Colonic mucosa (tissue), 4 donors: ENCODE measurements at regions not wholly inside any gene's neighbourhood (a gene's known extent, or its start where the extent isn't known, plus 50 kb on each side); places are given as distances from the start of the nearest gene placed in this dataset.

Experiments
- DNase-seq: peaks from one replicate; pipeline ENCODE4 v3.0.0-alpha.2; 2020
- H3K27ac ChIP-seq: fragments of 200-600 bp; one replicate; pipeline ENCODE4 v1.8.0; 2021
- H3K27me3 ChIP-seq: fragments of 200-600 bp; one replicate; pipeline ENCODE4 v1.8.0; 2021
- H3K36me3 ChIP-seq: fragments of 200-600 bp; one replicate; pipeline ENCODE4 v1.8.0; 2021
- H3K4me1 ChIP-seq: fragments of 200-600 bp; one replicate; pipeline ENCODE4 v1.8.0; 2021; ENCODE audit warnings: mild to moderate bottlenecking
- H3K4me3 ChIP-seq: fragments of 200-600 bp; one replicate; pipeline ENCODE4 v1.8.0; 2021
- H3K9ac ChIP-seq, 2 donors: one replicate each; pipeline ENCODE4 v1.7.0; 2013; ENCODE audit warnings: control low read depth in 2 of 2, low read depth in 2 of 2, low read length in 2 of 2
- H3K9me3 ChIP-seq: fragments of 200-600 bp; one replicate; pipeline ENCODE4 v1.8.0; 2021
- intact Hi-C: fragments of 100-400 bp; cut with DNase I; formaldehyde crosslinking; loops from one replicate; pipeline ENCODE4 v1.14.1; 2022
- TF ChIP-seq, protein P1 (sequence below): fragments of 200-600 bp; IDR thresholded peaks from one replicate; pipeline ENCODE4 v1.8.0; 2022; ENCODE audit warnings: antibody characterized with exemption, mild to moderate bottlenecking
- donor health status: healthy.
- donor health status: DM: no; HTN: no; CAD: no.
- donor health status: DM: no; HTN: no; CAD: no.

DNA sequence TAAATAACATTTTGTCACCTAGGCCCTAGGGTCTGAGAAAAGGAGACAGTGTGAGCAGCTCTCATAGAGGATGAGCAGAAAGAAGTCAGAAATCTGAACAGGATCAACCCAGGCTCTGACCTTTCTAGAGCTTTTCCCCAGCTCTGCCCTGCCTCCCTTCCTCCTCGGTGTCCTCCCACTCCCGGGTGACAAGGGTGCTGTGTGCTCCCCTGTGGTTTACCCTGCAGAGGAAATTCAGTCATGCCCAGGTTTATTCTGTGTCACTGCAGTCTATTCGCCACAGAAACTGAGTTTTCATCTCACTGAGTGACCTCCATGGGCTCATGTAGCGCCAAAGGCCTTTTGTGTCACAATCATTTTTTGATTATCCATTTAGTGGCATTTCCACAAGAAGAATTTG lies 76.6 kb downstream of the IL12A start:
- Histone ChIP-seq H3K4me1 (no peaks in the 10 kb centered on the region), H3K27ac (no peak overlapping the region), H3K36me3 (no peaks in the 10 kb centered on the region), H3K9ac (no peak overlapping the region), H3K27me3 (no peaks in the 10 kb centered on the region), H3K9me3 (no peaks in the 10 kb centered on the region), H3K4me3 (no peak overlapping the region)
- TF ChIP-seq, protein P1, sequence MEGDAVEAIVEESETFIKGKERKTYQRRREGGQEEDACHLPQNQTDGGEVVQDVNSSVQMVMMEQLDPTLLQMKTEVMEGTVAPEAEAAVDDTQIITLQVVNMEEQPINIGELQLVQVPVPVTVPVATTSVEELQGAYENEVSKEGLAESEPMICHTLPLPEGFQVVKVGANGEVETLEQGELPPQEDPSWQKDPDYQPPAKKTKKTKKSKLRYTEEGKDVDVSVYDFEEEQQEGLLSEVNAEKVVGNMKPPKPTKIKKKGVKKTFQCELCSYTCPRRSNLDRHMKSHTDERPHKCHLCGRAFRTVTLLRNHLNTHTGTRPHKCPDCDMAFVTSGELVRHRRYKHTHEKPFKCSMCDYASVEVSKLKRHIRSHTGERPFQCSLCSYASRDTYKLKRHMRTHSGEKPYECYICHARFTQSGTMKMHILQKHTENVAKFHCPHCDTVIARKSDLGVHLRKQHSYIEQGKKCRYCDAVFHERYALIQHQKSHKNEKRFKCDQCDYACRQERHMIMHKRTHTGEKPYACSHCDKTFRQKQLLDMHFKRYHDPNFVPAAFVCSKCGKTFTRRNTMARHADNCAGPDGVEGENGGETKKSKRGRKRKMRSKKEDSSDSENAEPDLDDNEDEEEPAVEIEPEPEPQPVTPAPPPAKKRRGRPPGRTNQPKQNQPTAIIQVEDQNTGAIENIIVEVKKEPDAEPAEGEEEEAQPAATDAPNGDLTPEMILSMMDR, result no peak
- no peak for DNase-seq
- intact Hi-C loops, result no loop called here

DNA sequence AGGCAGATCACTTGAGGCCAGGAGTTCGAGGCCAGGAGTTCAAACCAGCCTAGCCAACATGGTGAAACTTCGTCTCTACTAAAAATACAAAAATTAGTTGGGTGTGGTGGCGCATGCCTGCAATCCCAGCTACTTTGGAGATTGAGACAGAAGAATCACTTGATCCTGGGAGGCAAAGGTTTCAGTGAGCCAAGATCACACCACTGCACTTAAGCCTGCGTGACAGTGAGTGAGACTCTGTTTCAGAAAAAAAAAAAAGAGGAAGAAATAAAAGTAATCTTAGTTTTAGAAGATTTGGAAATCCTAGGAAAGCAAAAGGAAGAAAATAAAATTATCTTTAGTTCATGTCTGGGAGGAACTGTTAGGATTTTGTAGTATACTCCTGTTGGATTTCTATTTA lies 77.2 kb downstream of the IL12A start:
- Histone ChIP-seq H3K9me3 (no peaks in the 10 kb centered on the region), H3K36me3 (no peaks in the 10 kb centered on the region), H3K4me1 (no peaks in the 10 kb centered on the region), H3K9ac (no peak overlapping the region), H3K27me3 (no peaks in the 10 kb centered on the region), H3K4me3 (no peak overlapping the region), H3K27ac (no peak overlapping the region)
- TF ChIP-seq, protein P1, result no peak
- intact Hi-C loops, result no loop called here
- DNase-seq, result no peak

DNA sequence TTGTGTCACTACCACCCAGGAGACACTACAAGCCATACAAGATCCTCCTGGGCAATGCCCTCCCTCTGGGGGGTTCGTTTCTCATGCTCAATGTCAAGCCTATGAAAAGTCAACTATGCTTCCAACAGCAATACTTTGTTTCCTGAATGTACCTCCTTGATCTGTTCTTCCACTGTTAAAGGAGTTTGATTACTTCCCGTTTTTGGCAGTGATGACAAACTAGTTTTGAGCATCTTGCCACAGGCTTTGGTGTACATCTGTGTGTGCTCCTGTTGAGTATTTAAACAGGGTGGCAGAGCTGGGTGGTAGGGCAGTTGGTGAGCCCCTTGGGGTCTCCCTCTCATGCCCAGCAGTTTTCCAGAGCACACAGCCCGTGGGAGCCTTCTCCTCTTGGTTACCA lies 81.4 kb downstream of the IL12A start:
- no peak for DNase-seq
- intact Hi-C loops, result no loop called here
- Histone ChIP-seq H3K4me3 (no peak overlapping the region), H3K27ac (no peak overlapping the region), H3K36me3 (no peaks in the 10 kb centered on the region), H3K9ac (no peak overlapping the region), H3K27me3 (no peaks in the 10 kb centered on the region), H3K4me1 (no peaks in the 10 kb centered on the region), H3K9me3 (no peaks in the 10 kb centered on the region)
- TF ChIP-seq, protein P1, result no peak

DNA sequence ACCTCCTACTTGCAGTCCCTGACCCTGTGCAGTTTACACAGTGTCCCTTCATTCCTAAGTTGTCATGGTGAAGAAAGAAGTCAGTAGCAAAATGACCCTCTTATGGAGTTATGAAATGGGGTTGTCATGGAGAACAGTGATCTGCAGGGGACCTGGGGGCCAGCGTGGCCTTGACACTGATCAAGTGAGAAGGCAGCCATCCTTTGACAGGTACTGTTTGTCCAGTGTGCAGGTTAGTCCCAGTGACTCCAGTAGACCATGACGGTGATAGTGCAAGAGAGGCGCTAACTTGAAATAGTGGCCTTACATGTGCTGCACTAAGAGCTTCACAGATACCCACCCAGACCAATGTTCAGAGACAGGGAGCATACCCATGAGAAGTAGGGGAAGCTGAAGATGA lies 87.9 kb downstream of the IL12A start:
- no peak overlapping the region for H3K9ac ChIP-seq
- no peak for DNase-seq
- H3K27me3 ChIP-seq, result no peaks in the 10 kb centered on the region
- no peak overlapping the region for H3K27ac ChIP-seq
- no peak overlapping the region for H3K4me3 ChIP-seq
- no peaks in the 10 kb centered on the region for H3K36me3 ChIP-seq
- intact Hi-C loops, result no loop called here
- no peaks in the 10 kb centered on the region for H3K9me3 ChIP-seq
- TF ChIP-seq, protein P1, result no peak
- H3K4me1 ChIP-seq, result no peaks in the 10 kb centered on the region

DNA sequence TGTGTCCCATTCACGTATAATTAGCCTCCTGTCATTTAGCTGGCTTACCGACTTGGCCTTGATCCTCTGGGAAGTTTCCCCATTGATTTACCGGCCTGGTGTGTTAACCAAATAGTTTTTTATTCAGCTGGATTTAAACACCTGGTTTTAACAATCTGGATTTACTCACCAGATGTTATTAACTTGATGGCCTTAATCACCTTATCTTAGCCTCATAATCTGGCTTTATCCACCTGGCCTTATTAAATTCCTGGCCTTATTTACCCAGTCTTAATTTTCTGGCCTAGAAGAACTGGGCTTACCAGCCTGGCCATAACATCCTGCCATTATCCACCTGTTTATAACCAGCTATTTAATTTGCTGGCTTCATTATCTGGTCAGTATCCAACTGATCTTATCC lies 89.9 kb downstream of the IL12A start:
- no peak overlapping the region for H3K27ac ChIP-seq
- intact Hi-C loops, result no loop called here
- no peaks in the 10 kb centered on the region for H3K4me1 ChIP-seq
- H3K27me3 ChIP-seq, result no peaks in the 10 kb centered on the region
- no peak overlapping the region for H3K9ac ChIP-seq
- H3K36me3 ChIP-seq, result no peaks in the 10 kb centered on the region
- DNase-seq, result no peak
- TF ChIP-seq, protein P1, result no peak
- no peak overlapping the region for H3K4me3 ChIP-seq
- no peaks in the 10 kb centered on the region for H3K9me3 ChIP-seq
